ENCODE measurements at regions not wholly inside any gene's neighbourhood (a gene's known extent, or its start where the extent isn't known, plus 50 kb on each side); places are given as distances from the start of the nearest gene placed in this dataset.

DNA sequence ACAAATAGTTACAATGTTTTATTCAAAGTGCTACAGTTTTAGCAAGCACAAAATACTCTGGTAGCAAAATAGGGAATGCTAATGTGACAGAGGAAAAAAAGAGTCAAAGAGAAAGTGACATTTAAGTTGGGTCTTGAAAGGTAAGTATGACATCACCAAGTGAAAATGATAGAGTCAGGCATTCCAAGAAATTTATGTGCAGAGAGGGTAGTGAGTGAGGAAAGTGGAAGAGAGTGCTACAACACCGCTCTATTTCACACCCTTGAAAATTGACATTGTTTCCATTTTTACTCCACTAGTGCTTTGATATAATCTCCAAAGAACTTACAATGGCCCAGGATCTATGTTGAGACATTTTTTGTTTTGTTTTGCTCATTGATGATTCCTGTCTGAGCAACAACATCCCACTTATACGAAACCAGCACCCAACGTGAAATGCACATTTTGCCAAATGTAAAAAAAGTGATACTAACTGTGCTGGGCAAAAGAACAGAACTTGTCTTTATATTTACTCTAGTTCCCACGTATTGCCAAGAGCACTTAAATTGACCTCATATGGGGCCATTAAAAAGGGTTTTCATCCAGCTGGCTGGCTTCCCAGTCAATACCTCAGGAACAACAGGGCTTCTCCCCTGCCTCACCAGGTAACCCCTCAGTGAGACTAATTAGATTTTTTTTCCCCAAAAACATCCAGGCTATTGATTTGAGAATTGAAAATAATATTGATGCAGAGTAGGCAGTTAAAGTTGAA is 206.3 kb upstream of the NR5A2 start:
- DNase-seq (peak in 1 of 2 donors; percentile 58), ATAC-seq (ENCODE audit: low FRiP score in 2 of 2) (no peak)
- 51 to 53% methylated on average over 4 of the region's 4 CpGs for WGBS, 2 donors
- no peak overlapping the region for H3K27ac ChIP-seq
- no peaks in the 10 kb centered on the region for H3K36me3 ChIP-seq
- TF ChIP-seq, protein P1, sequence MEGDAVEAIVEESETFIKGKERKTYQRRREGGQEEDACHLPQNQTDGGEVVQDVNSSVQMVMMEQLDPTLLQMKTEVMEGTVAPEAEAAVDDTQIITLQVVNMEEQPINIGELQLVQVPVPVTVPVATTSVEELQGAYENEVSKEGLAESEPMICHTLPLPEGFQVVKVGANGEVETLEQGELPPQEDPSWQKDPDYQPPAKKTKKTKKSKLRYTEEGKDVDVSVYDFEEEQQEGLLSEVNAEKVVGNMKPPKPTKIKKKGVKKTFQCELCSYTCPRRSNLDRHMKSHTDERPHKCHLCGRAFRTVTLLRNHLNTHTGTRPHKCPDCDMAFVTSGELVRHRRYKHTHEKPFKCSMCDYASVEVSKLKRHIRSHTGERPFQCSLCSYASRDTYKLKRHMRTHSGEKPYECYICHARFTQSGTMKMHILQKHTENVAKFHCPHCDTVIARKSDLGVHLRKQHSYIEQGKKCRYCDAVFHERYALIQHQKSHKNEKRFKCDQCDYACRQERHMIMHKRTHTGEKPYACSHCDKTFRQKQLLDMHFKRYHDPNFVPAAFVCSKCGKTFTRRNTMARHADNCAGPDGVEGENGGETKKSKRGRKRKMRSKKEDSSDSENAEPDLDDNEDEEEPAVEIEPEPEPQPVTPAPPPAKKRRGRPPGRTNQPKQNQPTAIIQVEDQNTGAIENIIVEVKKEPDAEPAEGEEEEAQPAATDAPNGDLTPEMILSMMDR (IDR thresholded peaks at IDR 0.05): no peak
- TF ChIP-seq EP300 (IDR thresholded peaks at IDR 0.05): peak in 1 of 4 donors; percentile 46
- H3K4me1 ChIP-seq: no peaks in the 10 kb centered on the region
- no peaks in the 10 kb centered on the region for H3K9me3 ChIP-seq
- no peaks in the 10 kb centered on the region for H3K27me3 ChIP-seq
- no peak overlapping the region for H3K4me3 ChIP-seq

DNA sequence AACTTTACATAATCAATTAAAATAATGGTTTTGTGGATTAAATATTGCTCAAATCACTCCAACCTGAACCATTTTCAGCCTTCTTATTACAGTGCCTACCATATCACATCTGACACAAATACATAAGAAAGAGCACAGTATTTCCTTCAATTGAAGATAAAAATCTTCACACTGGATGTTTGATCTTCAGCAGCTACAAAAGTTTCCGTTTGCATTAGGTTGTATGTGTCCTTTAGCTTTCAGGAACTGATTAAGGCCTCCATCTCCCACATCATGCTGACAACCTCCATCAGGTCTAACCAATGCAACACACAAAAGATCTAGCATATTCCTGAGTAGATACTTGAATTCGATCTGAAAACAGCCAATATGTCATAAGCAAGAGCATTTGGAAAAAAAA is 195.1 kb upstream of the NR5A2 start:
- Histone ChIP-seq H3K36me3 (no peaks in the 10 kb centered on the region), H3K9me3 (peaks cover 0 to 4% (median 0%) of the 10 kb centered on the region in 4 donors), H3K27me3 (no peaks in the 10 kb centered on the region), H3K4me1 (no peaks in the 10 kb centered on the region), H3K4me3 (no peak overlapping the region), H3K27ac (no peak overlapping the region)
- DNase-seq (no peak), ATAC-seq (ENCODE audit: low FRiP score in 2 of 2) (no peak)
- TF ChIP-seq, protein P1 (IDR thresholded peaks at IDR 0.05): no peak
- TF ChIP-seq POLR2A (IDR thresholded peaks at IDR 0.05): no peak
- TF ChIP-seq EP300 (IDR thresholded peaks at IDR 0.05): no peak
- no peak for TF ChIP-seq POLR2AphosphoS5 (IDR thresholded peaks at IDR 0.05)
- WGBS, 2 donors: 60 to 61% methylated on average over 2 of the region's 2 CpGs

DNA sequence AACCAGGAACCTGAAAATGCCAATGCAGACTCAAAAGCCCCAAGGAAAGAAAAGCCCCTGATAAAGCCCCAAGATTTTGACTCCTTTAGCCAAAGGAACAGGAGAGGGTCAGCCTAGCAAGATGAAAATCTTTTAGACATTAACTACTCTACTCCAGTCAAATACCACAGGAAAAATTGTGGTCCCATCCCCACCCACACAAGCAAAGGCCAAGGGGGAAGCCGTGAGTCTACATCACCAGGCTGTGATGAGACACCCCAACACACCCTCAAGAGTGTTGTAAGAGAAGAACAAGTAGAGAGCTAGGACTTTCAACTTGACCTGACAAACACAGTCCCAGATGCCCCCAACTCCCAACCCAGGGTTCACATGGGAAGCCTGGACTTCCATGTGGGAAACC is 192.8 kb upstream of the NR5A2 start:
- WGBS, 2 donors: 43 to 93% methylated on average over 1 of the region's 1 CpG

DNA sequence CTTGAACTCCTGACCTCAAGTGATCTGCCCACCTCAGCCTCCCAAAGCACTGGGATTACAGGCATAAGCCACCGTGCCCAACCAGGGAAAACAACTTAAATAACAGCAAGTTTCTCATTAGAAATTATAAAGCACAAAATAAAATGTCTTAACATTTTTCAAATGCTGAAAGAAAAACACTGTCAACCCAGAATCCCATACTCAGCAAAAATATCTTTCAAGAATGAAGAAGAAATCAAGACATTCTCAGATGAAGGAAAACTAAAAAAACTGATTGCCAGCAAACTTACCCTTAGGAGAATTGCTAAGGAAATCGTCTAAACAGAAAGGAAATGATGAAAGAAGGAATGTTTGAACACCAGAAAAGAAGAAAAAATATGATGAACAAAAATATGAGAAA is 191.1 kb upstream of the NR5A2 start:
- WGBS, 2 donors: 87 to 92% methylated on average over 2 of the region's 2 CpGs

More for the DNA sequence above, 192.8 kb upstream of the NR5A2 start:
- TF ChIP-seq, protein P1 (IDR thresholded peaks at IDR 0.05): no peak
- TF ChIP-seq EP300 (IDR thresholded peaks at IDR 0.05) (no peak), POLR2A (IDR thresholded peaks at IDR 0.05) (no peak), POLR2AphosphoS5 (IDR thresholded peaks at IDR 0.05) (no peak)
- no peaks in the 10 kb centered on the region for H3K27me3 ChIP-seq
- peaks cover 0 to 4% (median 0%) of the 10 kb centered on the region in 4 donors for H3K9me3 ChIP-seq
- H3K4me1 ChIP-seq: no peaks in the 10 kb centered on the region
- no peaks in the 10 kb centered on the region for H3K36me3 ChIP-seq
- H3K27ac ChIP-seq: no peak overlapping the region
- ATAC-seq (ENCODE audit: low FRiP score in 2 of 2) (no peak), DNase-seq (no peak)
- H3K4me3 ChIP-seq: no peak overlapping the region

More for the DNA sequence above, 191.1 kb upstream of the NR5A2 start:
- no peaks in the 10 kb centered on the region for H3K4me1 ChIP-seq
- TF ChIP-seq POLR2A (IDR thresholded peaks at IDR 0.05): no peak
- no peak for TF ChIP-seq EP300 (IDR thresholded peaks at IDR 0.05)
- no peak for TF ChIP-seq POLR2AphosphoS5 (IDR thresholded peaks at IDR 0.05)
- TF ChIP-seq, protein P1 (IDR thresholded peaks at IDR 0.05): no peak
- H3K9me3 ChIP-seq: peaks cover 0 to 4% (median 0%) of the 10 kb centered on the region in 4 donors
- ATAC-seq (ENCODE audit: low FRiP score in 2 of 2): no peak
- no peaks in the 10 kb centered on the region for H3K27me3 ChIP-seq
- H3K4me3 ChIP-seq: no peak overlapping the region
- H3K36me3 ChIP-seq: no peaks in the 10 kb centered on the region
- DNase-seq: no peak
- H3K27ac ChIP-seq: no peak overlapping the region

All from upper lobe of left lung (tissue), 6 donors.